Posterior cingulate gyrus (tissue), 11 donors: ENCODE measurements at regions not wholly inside any gene's neighbourhood (a gene's known extent, or its start where the extent isn't known, plus 50 kb on each side); places are given as distances from the start of the nearest gene placed in this dataset.

Experiments used
- DNase-seq, 10 donors: peaks; one replicate each; pipeline versions ENCODE4 v3.0.0 to v3.0.0-alpha.2; 2020 to 2021; ENCODE audit warnings: mixed read lengths in 3 of 10
- intact Hi-C: fragments of 100-400 bp; cut with DNase I; formaldehyde crosslinking; loops from one replicate; pipeline ENCODE4 v1.15.1; 2023

- no peak for DNase-seq
- intact Hi-C loops: no loop called here
Measured at GRCh38 chr16:54456291-54456690, 169.7 kb upstream of the IRX3 start.

- DNase-seq: no peak
- intact Hi-C loops: no loop called here
Measured at GRCh38 chr16:54455030-54455725, 168.6 kb upstream of the IRX3 start.

GRCh38 chr16:54454616-54455015, 168.0 kb upstream of the IRX3 start:
- intact Hi-C loops: no loop called here
- no peak for DNase-seq

GRCh38 chr16:54453871-54454270, 167.3 kb upstream of the IRX3 start:
- intact Hi-C loops: no loop called here
- no peak for DNase-seq

GRCh38 chr16:54447576-54448440, 161.2 kb upstream of the IRX3 start:
- intact Hi-C loops: no loop called here
- DNase-seq: peak in 1 of 10 donors; percentile 55

GRCh38 chr16:54446639-54447038, 160.1 kb upstream of the IRX3 start:
- DNase-seq: peak in 4 of 10 donors; percentile 9 to 80 (median 31)
- intact Hi-C loops: no loop called here

GRCh38 chr16:54444851-54445458, 158.4 kb upstream of the IRX3 start:
- intact Hi-C loops: no loop called here
- no peak for DNase-seq

- intact Hi-C loops: no loop called here
- no peak for DNase-seq
Measured at GRCh38 chr16:54443839-54444238, 157.3 kb upstream of the IRX3 start.

GRCh38 chr16:54443352-54443751, 156.8 kb upstream of the IRX3 start:
- DNase-seq: no peak
- intact Hi-C loops: no loop called here

- no peak for DNase-seq
- intact Hi-C loops: no loop called here
Measured at GRCh38 chr16:54442864-54443263, 156.3 kb upstream of the IRX3 start.

- intact Hi-C loops: no loop called here
Measured at GRCh38 chr16:54438469-54438868, 151.9 kb upstream of the IRX3 start.

GRCh38 chr16:54437921-54438320, 151.3 kb upstream of the IRX3 start:
- no peak for DNase-seq
- intact Hi-C loops: no loop called here

More at GRCh38 chr16:54438469-54438868, 151.9 kb upstream of the IRX3 start:
- no peak for DNase-seq

- peak in 1 of 10 donors; percentile 52 for DNase-seq
- intact Hi-C loops: no loop called here
Measured at GRCh38 chr16:54437401-54437800, 150.8 kb upstream of the IRX3 start.

- no peak for DNase-seq
- intact Hi-C loops: no loop called here
Measured at GRCh38 chr16:54436346-54436745, 149.8 kb upstream of the IRX3 start.

- no peak for DNase-seq
- intact Hi-C loops: no loop called here
Measured at GRCh38 chr16:54434859-54435258, 148.3 kb upstream of the IRX3 start.

- intact Hi-C loops: no loop called here
Measured at GRCh38 chr16:54432897-54433229, 146.3 kb upstream of the IRX3 start.

GRCh38 chr16:54431997-54432896, 145.7 kb upstream of the IRX3 start:
- intact Hi-C loops: no loop called here
- DNase-seq: peak in 1 of 10 donors; percentile 26

More at GRCh38 chr16:54432897-54433229, 146.3 kb upstream of the IRX3 start:
- no peak for DNase-seq

- DNase-seq: no peak
- intact Hi-C loops: no loop called here
Measured at GRCh38 chr16:54431041-54431996, 144.7 kb upstream of the IRX3 start.

GRCh38 chr16:54430491-54431030, 144.0 kb upstream of the IRX3 start:
- intact Hi-C loops: no loop called here
- DNase-seq: no peak
